ENCODE measurements at regions not wholly inside any gene's neighbourhood (a gene's known extent, or its start where the extent isn't known, plus 50 kb on each side); places are given as distances from the start of the nearest gene placed in this dataset.

GRCh38 chr12:75844985-75845384, 186.6 kb downstream of the PHLDA1 start:
- TF ChIP-seq, protein P1, sequence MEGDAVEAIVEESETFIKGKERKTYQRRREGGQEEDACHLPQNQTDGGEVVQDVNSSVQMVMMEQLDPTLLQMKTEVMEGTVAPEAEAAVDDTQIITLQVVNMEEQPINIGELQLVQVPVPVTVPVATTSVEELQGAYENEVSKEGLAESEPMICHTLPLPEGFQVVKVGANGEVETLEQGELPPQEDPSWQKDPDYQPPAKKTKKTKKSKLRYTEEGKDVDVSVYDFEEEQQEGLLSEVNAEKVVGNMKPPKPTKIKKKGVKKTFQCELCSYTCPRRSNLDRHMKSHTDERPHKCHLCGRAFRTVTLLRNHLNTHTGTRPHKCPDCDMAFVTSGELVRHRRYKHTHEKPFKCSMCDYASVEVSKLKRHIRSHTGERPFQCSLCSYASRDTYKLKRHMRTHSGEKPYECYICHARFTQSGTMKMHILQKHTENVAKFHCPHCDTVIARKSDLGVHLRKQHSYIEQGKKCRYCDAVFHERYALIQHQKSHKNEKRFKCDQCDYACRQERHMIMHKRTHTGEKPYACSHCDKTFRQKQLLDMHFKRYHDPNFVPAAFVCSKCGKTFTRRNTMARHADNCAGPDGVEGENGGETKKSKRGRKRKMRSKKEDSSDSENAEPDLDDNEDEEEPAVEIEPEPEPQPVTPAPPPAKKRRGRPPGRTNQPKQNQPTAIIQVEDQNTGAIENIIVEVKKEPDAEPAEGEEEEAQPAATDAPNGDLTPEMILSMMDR (IDR thresholded peaks at IDR 0.05), result no peak
- TF ChIP-seq POLR2AphosphoS5 (IDR thresholded peaks at IDR 0.05; ENCODE audit: insufficient read depth in 1 of 2, low read depth in 1 of 2) (no peak), POLR2A (IDR thresholded peaks at IDR 0.05) (no peak)
- Histone ChIP-seq H3K4me3 (no peak overlapping the region), H3K9me3 (no peaks in the 10 kb centered on the region), H3K4me1 (peaks cover 15% of the 10 kb centered on the region), H3K36me3 (no peaks in the 10 kb centered on the region), H3K27ac (no peak overlapping the region), H3K27me3 (no peaks in the 10 kb centered on the region)
- intact Hi-C loops (cut with DNase I), result no loop called here
- no peak for DNase-seq (ENCODE audit: extremely low spot score in 2 of 2)

DNA sequence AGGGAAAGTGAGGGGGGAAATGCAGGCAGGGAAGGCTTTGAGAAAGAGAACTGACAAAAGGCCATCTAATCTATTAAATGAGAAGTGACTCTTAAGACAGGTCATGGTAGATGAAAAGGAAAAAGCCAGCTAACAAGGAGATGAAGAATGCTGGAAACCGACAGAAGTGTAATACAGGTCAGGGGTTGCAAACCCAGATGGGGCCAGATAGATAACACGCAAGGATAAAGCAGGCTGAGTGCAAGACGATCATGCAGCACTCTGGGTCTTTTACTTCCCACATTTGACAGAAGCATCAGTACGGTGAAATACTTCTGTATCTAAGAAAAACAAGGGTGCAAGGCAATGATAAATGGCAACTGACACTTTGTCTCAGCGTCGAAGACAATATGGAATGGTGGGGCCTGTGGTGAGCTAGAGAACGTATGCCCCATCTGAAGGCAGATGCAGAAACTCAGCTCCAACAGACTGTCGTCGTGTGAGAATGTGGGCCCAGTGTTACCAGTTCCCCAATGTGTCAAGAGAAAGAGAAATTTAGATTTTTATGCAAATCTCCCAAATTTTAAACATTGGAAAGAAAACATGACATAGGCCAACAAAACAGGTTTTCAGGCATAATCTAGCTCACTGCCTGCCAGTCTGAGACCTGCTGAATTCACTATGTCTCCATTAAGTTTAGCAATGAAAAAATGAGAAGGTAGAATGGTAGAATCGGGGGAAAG, 187.4 kb downstream of the PHLDA1 start:
- no peaks in the 10 kb centered on the region for H3K9me3 ChIP-seq
- no peaks in the 10 kb centered on the region for H3K36me3 ChIP-seq
- no peak for DNase-seq (ENCODE audit: extremely low spot score in 2 of 2)
- H3K27ac ChIP-seq, result no peak overlapping the region
- intact Hi-C loops (cut with DNase I), result no loop called here
- H3K4me3 ChIP-seq, result no peak overlapping the region
- H3K27me3 ChIP-seq, result no peaks in the 10 kb centered on the region
- peaks cover 9% of the 10 kb centered on the region for H3K4me1 ChIP-seq
- TF ChIP-seq POLR2AphosphoS5 (IDR thresholded peaks at IDR 0.05; ENCODE audit: insufficient read depth in 1 of 2, low read depth in 1 of 2) (no peak), POLR2A (IDR thresholded peaks at IDR 0.05) (no peak)
- TF ChIP-seq, protein P1 (IDR thresholded peaks at IDR 0.05), result no peak

- Histone ChIP-seq H3K27ac (no peak overlapping the region), H3K4me1 (no peaks in the 10 kb centered on the region), H3K9me3 (no peaks in the 10 kb centered on the region), H3K4me3 (no peak overlapping the region), H3K36me3 (no peaks in the 10 kb centered on the region), H3K27me3 (no peaks in the 10 kb centered on the region)
- TF ChIP-seq POLR2AphosphoS5 (IDR thresholded peaks at IDR 0.05; ENCODE audit: insufficient read depth in 1 of 2, low read depth in 1 of 2) (no peak), POLR2A (IDR thresholded peaks at IDR 0.05) (no peak)
- TF ChIP-seq, protein P1 (IDR thresholded peaks at IDR 0.05), result no peak
- intact Hi-C loops (cut with DNase I), result no loop called here
- DNase-seq (ENCODE audit: extremely low spot score in 2 of 2), result no peak
These were observed 189.5 kb downstream of the PHLDA1 start for GRCh38 chr12:75842090-75842489.

DNA sequence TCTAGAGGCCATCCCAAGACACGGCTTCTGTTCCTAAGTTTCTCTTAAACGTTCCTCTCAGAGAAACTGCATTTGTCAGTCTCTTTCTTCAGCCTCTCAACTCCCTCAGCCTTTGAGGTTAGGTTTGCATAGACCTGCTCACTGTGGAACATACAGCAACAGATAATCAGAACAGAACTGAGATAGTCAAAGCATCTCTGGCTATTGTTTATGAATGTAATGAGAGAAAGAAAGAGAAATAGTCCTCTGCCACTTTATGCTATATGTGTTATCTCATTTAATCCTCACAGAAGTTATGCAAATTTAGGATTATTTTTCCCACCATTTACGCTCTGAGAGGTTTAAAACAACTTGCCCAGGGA, 190.6 kb downstream of the PHLDA1 start:
- no peak for TF ChIP-seq POLR2A (IDR thresholded peaks at IDR 0.05)
- TF ChIP-seq, protein P1 (IDR thresholded peaks at IDR 0.05), result no peak
- no peak for TF ChIP-seq POLR2AphosphoS5 (IDR thresholded peaks at IDR 0.05; ENCODE audit: insufficient read depth in 1 of 2, low read depth in 1 of 2)
- no peaks in the 10 kb centered on the region for H3K27me3 ChIP-seq
- no peaks in the 10 kb centered on the region for H3K4me1 ChIP-seq
- no peaks in the 10 kb centered on the region for H3K36me3 ChIP-seq
- H3K4me3 ChIP-seq, result no peak overlapping the region
- intact Hi-C loops (cut with DNase I), result no loop called here
- no peak overlapping the region for H3K27ac ChIP-seq
- no peak for DNase-seq (ENCODE audit: extremely low spot score in 2 of 2)
- no peaks in the 10 kb centered on the region for H3K9me3 ChIP-seq

GRCh38 chr12:75838309-75838708, 193.3 kb downstream of the PHLDA1 start:
- Histone ChIP-seq H3K27ac (no peak overlapping the region), H3K4me1 (no peaks in the 10 kb centered on the region), H3K27me3 (no peaks in the 10 kb centered on the region), H3K36me3 (no peaks in the 10 kb centered on the region), H3K4me3 (no peak overlapping the region), H3K9me3 (no peaks in the 10 kb centered on the region)
- TF ChIP-seq, protein P1 (IDR thresholded peaks at IDR 0.05), result no peak
- TF ChIP-seq POLR2AphosphoS5 (IDR thresholded peaks at IDR 0.05; ENCODE audit: insufficient read depth in 1 of 2, low read depth in 1 of 2) (no peak), POLR2A (IDR thresholded peaks at IDR 0.05) (no peak)
- DNase-seq (ENCODE audit: extremely low spot score in 2 of 2), result no peak
- intact Hi-C loops (cut with DNase I), result no loop called here

All from vagina (tissue), 2 donors.